ENCODE measurements at regions not wholly inside any gene's neighbourhood (a gene's known extent, or its start where the extent isn't known, plus 50 kb on each side); places are given as distances from the start of the nearest gene placed in this dataset.

GRCh38 chr3:84125760-84126159, 833.0 kb upstream of the CADM2 start:
- H3K4me3 ChIP-seq (ENCODE audit: insufficient read length, low read depth) = no peak overlapping the region
- H3K9me3 ChIP-seq (ENCODE audit: insufficient read depth, low read length) = no peaks in the 10 kb centered on the region
- DNase-seq (ENCODE audit: low read depth, low spot score) = no peak
- H3K4me1 ChIP-seq (ENCODE audit: insufficient read depth, insufficient read length) = no peaks in the 10 kb centered on the region
- H3K36me3 ChIP-seq (ENCODE audit: insufficient read depth, insufficient read length, low read length) = no peaks in the 10 kb centered on the region
- no peaks in the 10 kb centered on the region for H3K27me3 ChIP-seq (ENCODE audit: insufficient read depth, insufficient read length)
- no peak overlapping the region for H3K9ac ChIP-seq (ENCODE audit: insufficient read length, low read depth)
- TF ChIP-seq YY1 (IDR thresholded peaks at IDR 0.05; ENCODE audit: insufficient read depth, insufficient read length) (no peak), ZNF274 (IDR thresholded peaks at IDR 0.05; ENCODE audit: low read depth, low read length) (no peak), SUZ12 (IDR thresholded peaks at IDR 0.05; ENCODE audit: extremely low read depth, insufficient read depth, insufficient read length) (no peak)

- Histone ChIP-seq H3K9me3 (ENCODE audit: insufficient read depth, low read length) (no peaks in the 10 kb centered on the region), H3K4me3 (ENCODE audit: insufficient read length, low read depth) (no peak overlapping the region), H3K4me1 (ENCODE audit: insufficient read depth, insufficient read length) (no peaks in the 10 kb centered on the region), H3K27me3 (ENCODE audit: insufficient read depth, insufficient read length) (no peaks in the 10 kb centered on the region), H3K9ac (ENCODE audit: insufficient read length, low read depth) (no peak overlapping the region), H3K36me3 (ENCODE audit: insufficient read depth, insufficient read length, low read length) (no peaks in the 10 kb centered on the region)
- TF ChIP-seq SUZ12 (IDR thresholded peaks at IDR 0.05; ENCODE audit: extremely low read depth, insufficient read depth, insufficient read length) (no peak), ZNF274 (IDR thresholded peaks at IDR 0.05; ENCODE audit: low read depth, low read length) (no peak), YY1 (IDR thresholded peaks at IDR 0.05; ENCODE audit: insufficient read depth, insufficient read length) (no peak)
- DNase-seq (ENCODE audit: low read depth, low spot score) = no peak
Observed at GRCh38 chr3:84126160-84126559, 832.6 kb upstream of the CADM2 start.

DNA sequence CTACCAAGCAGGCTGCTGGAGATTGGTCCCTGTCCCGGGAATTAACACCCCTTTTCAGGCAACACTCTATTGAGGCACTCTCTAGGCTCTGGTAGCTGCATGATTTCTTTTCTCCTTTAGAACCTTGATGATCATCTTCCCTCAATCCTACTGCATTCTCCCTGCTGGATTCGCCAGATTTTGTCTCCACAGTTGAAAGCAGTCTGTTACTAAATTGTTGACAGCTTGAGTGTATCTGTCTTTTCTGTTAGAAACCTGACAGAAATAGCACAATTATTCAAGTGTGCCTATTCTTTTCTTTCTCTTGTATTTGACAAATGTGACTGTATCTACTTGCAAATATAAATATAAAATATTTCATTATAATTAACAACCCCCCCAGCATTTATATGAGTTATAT, 830.8 kb upstream of the CADM2 start:
- Histone ChIP-seq H3K36me3 (ENCODE audit: insufficient read depth, insufficient read length, low read length) (no peaks in the 10 kb centered on the region), H3K27me3 (ENCODE audit: insufficient read depth, insufficient read length) (no peaks in the 10 kb centered on the region), H3K9me3 (ENCODE audit: insufficient read depth, low read length) (no peaks in the 10 kb centered on the region), H3K4me1 (ENCODE audit: insufficient read depth, insufficient read length) (no peaks in the 10 kb centered on the region), H3K9ac (ENCODE audit: insufficient read length, low read depth) (no peak overlapping the region), H3K4me3 (ENCODE audit: insufficient read length, low read depth) (no peak overlapping the region)
- no peak for DNase-seq (ENCODE audit: low read depth, low spot score)
- TF ChIP-seq ZNF274 (IDR thresholded peaks at IDR 0.05; ENCODE audit: low read depth, low read length) = no peak
- no peak for TF ChIP-seq YY1 (IDR thresholded peaks at IDR 0.05; ENCODE audit: insufficient read depth, insufficient read length)
- TF ChIP-seq SUZ12 (IDR thresholded peaks at IDR 0.05; ENCODE audit: extremely low read depth, insufficient read depth, insufficient read length) = no peak

GRCh38 chr3:84136425-84136824, 822.4 kb upstream of the CADM2 start:
- Histone ChIP-seq H3K27me3 (ENCODE audit: insufficient read depth, insufficient read length) (no peaks in the 10 kb centered on the region), H3K36me3 (ENCODE audit: insufficient read depth, insufficient read length, low read length) (no peaks in the 10 kb centered on the region), H3K9ac (ENCODE audit: insufficient read length, low read depth) (no peak overlapping the region), H3K9me3 (ENCODE audit: insufficient read depth, low read length) (no peaks in the 10 kb centered on the region), H3K4me1 (ENCODE audit: insufficient read depth, insufficient read length) (no peaks in the 10 kb centered on the region), H3K4me3 (ENCODE audit: insufficient read length, low read depth) (no peak overlapping the region)
- TF ChIP-seq ZNF274 (IDR thresholded peaks at IDR 0.05; ENCODE audit: low read depth, low read length) (no peak), YY1 (IDR thresholded peaks at IDR 0.05; ENCODE audit: insufficient read depth, insufficient read length) (no peak), SUZ12 (IDR thresholded peaks at IDR 0.05; ENCODE audit: extremely low read depth, insufficient read depth, insufficient read length) (no peak)
- no peak for DNase-seq (ENCODE audit: low read depth, low spot score)

DNA sequence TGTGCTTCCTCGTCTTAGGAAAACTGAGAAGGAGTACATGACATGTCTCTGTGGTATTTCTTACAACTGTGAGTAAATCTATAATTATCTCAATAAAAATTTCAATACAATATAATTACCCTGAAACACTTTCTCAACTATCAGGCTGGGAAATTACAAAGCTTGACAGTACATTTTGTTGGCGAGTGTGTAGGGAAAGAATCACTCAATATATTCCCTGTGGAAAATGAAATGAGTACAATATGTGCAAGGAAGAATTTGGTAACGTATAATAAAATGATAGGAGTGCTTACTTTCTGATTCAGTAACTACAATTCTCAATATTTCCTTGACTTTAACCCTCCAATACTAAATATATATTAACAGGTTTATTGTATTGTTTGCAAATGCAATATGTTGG, 818.2 kb upstream of the CADM2 start:
- H3K36me3 ChIP-seq (ENCODE audit: insufficient read depth, insufficient read length, low read length) = no peaks in the 10 kb centered on the region
- TF ChIP-seq SUZ12 (IDR thresholded peaks at IDR 0.05; ENCODE audit: extremely low read depth, insufficient read depth, insufficient read length) (no peak), ZNF274 (IDR thresholded peaks at IDR 0.05; ENCODE audit: low read depth, low read length) (no peak), YY1 (IDR thresholded peaks at IDR 0.05; ENCODE audit: insufficient read depth, insufficient read length) (no peak)
- no peaks in the 10 kb centered on the region for H3K4me1 ChIP-seq (ENCODE audit: insufficient read depth, insufficient read length)
- H3K4me3 ChIP-seq (ENCODE audit: insufficient read length, low read depth) = no peak overlapping the region
- DNase-seq (ENCODE audit: low read depth, low spot score) = no peak
- H3K9me3 ChIP-seq (ENCODE audit: insufficient read depth, low read length) = no peaks in the 10 kb centered on the region
- H3K9ac ChIP-seq (ENCODE audit: insufficient read length, low read depth) = no peak overlapping the region
- no peaks in the 10 kb centered on the region for H3K27me3 ChIP-seq (ENCODE audit: insufficient read depth, insufficient read length)

DNA sequence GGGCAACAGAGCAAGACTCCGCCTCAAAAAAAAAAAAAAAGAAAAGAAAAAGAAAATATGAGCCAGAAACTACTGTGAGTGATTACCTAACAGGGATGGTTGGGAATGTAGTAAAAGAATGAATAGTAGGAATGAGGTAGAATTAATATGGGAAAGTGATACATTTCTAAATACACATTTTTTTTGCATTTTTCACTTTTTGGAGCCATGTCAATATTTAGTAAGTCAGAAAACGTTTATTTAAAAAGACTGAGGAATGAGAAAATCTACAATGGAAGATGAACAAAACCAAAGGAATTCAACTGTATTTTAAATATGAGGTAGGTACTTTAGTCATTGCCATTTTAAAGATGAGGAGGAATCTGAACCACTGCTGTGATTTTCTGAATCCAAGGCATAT, 817.2 kb upstream of the CADM2 start:
- no peak for TF ChIP-seq ZNF274 (IDR thresholded peaks at IDR 0.05; ENCODE audit: low read depth, low read length)
- TF ChIP-seq SUZ12 (IDR thresholded peaks at IDR 0.05; ENCODE audit: extremely low read depth, insufficient read depth, insufficient read length) = no peak
- no peak for TF ChIP-seq YY1 (IDR thresholded peaks at IDR 0.05; ENCODE audit: insufficient read depth, insufficient read length)
- Histone ChIP-seq H3K36me3 (ENCODE audit: insufficient read depth, insufficient read length, low read length) (no peaks in the 10 kb centered on the region), H3K4me3 (ENCODE audit: insufficient read length, low read depth) (no peak overlapping the region), H3K9ac (ENCODE audit: insufficient read length, low read depth) (no peak overlapping the region), H3K4me1 (ENCODE audit: insufficient read depth, insufficient read length) (no peaks in the 10 kb centered on the region), H3K9me3 (ENCODE audit: insufficient read depth, low read length) (no peaks in the 10 kb centered on the region), H3K27me3 (ENCODE audit: insufficient read depth, insufficient read length) (no peaks in the 10 kb centered on the region)
- no peak for DNase-seq (ENCODE audit: low read depth, low spot score)

GRCh38 chr3:84165328-84165727, 793.5 kb upstream of the CADM2 start:
- H3K27me3 ChIP-seq (ENCODE audit: insufficient read depth, insufficient read length) = no peaks in the 10 kb centered on the region
- H3K4me3 ChIP-seq (ENCODE audit: insufficient read length, low read depth) = no peak overlapping the region
- TF ChIP-seq SUZ12 (IDR thresholded peaks at IDR 0.05; ENCODE audit: extremely low read depth, insufficient read depth, insufficient read length) (no peak), YY1 (IDR thresholded peaks at IDR 0.05; ENCODE audit: insufficient read depth, insufficient read length) (no peak), ZNF274 (IDR thresholded peaks at IDR 0.05; ENCODE audit: low read depth, low read length) (no peak)
- no peaks in the 10 kb centered on the region for H3K36me3 ChIP-seq (ENCODE audit: insufficient read depth, insufficient read length, low read length)
- no peak for DNase-seq (ENCODE audit: low read depth, low spot score)
- H3K9me3 ChIP-seq (ENCODE audit: insufficient read depth, low read length) = peaks cover 5% of the 10 kb centered on the region; the same call in 1 of the 2 replicates
- H3K9ac ChIP-seq (ENCODE audit: insufficient read length, low read depth) = no peak overlapping the region
- no peaks in the 10 kb centered on the region for H3K4me1 ChIP-seq (ENCODE audit: insufficient read depth, insufficient read length)

DNA sequence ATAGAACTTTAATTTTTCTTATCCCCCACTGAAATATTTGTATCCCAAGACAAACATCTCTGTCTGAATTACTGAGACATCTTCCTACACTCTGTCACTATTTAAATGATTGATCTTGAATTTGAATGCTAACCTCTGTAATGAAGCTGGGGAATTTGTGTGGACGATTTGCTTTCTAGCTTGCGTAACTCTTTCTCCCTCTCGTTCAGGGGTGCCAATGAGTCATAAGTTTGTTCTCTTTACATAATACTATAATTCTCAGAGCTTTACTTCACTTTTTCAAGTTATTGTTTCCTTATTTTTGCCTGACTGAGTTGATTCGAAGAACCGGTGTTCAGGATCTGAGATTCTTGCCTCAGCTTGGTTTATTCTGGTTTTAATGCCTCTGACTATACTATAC, 783.3 kb upstream of the CADM2 start:
- Histone ChIP-seq H3K9me3 (ENCODE audit: insufficient read depth, low read length) (peaks cover 7% of the 10 kb centered on the region), H3K4me3 (ENCODE audit: insufficient read length, low read depth) (no peak overlapping the region), H3K4me1 (ENCODE audit: insufficient read depth, insufficient read length) (no peaks in the 10 kb centered on the region), H3K9ac (ENCODE audit: insufficient read length, low read depth) (no peak overlapping the region), H3K36me3 (ENCODE audit: insufficient read depth, insufficient read length, low read length) (no peaks in the 10 kb centered on the region), H3K27me3 (ENCODE audit: insufficient read depth, insufficient read length) (no peaks in the 10 kb centered on the region)
- TF ChIP-seq ZNF274 (IDR thresholded peaks at IDR 0.05; ENCODE audit: low read depth, low read length) (no peak), SUZ12 (IDR thresholded peaks at IDR 0.05; ENCODE audit: extremely low read depth, insufficient read depth, insufficient read length) (no peak), YY1 (IDR thresholded peaks at IDR 0.05; ENCODE audit: insufficient read depth, insufficient read length) (no peak)
- DNase-seq (ENCODE audit: low read depth, low spot score) = no peak
